Natural killer cell (primary cell): ENCODE measurements at regions not wholly inside any gene's neighbourhood (a gene's known extent, or its start where the extent isn't known, plus 50 kb on each side); places are given as distances from the start of the nearest gene placed in this dataset.

Experiments
- ATAC-seq, 3 donors: fragments of 150-1000 bp in 2 of 3; fragments of 200-7000 bp in 1 of 3; cut with Tn5 transposase; 1 replicate in 1 of 3; 2 replicates in 2 of 3; pipeline ENCODE4 v1.10.0; 2021; ENCODE audit warnings: mild to moderate bottlenecking in 2 of 3, moderate library complexity in 2 of 3
- DNase-seq, 2 donors: peaks; one replicate each; pipeline versions ENCODE4 v3.0.0 to v3.0.0-alpha.2; 2013 to 2021; ENCODE audit warnings: mixed read lengths in 1 of 2
- H3K27ac ChIP-seq: one replicate; pipeline ENCODE4 v1.5.1; 2013; ENCODE audit warnings: mild to moderate bottlenecking, low read length
- H3K27me3 ChIP-seq: one replicate; pipeline ENCODE4 v1.6.1; 2013; ENCODE audit warnings: low read length; ENCODE audit not compliant: control insufficient read depth, insufficient read depth
- H3K36me3 ChIP-seq: one replicate; pipeline ENCODE4 v1.6.1; 2013; ENCODE audit warnings: low read length; ENCODE audit not compliant: control insufficient read depth, insufficient read depth
- H3K4me1 ChIP-seq: one replicate; pipeline ENCODE4 v1.6.1; 2013; ENCODE audit warnings: low read length; ENCODE audit not compliant: control insufficient read depth, insufficient read depth
- H3K4me3 ChIP-seq: one replicate; pipeline ENCODE4 v1.5.1; 2013; ENCODE audit warnings: low read length
- H3K9me3 ChIP-seq: one replicate; pipeline ENCODE4 v1.6.1; 2013; ENCODE audit warnings: low read length; ENCODE audit not compliant: control insufficient read depth, insufficient read depth
- H3K27ac Mint-ChIP-seq, 2 donors: one replicate each; pipeline ENCODE4 v1.8.0; 2022; ENCODE audit warnings: mild to moderate bottlenecking in 2 of 2, mixed read lengths in 2 of 2, moderate library complexity in 1 of 2
- H3K27me3 Mint-ChIP-seq, 2 donors: one replicate each; pipeline ENCODE4 v1.8.0; 2022; ENCODE audit warnings: low read depth in 2 of 2, mixed read lengths in 2 of 2
- H3K36me3 Mint-ChIP-seq: one replicate; pipeline ENCODE4 v1.8.0; 2022; ENCODE audit warnings: mixed read lengths
- H3K4me1 Mint-ChIP-seq, 2 donors: one replicate each; pipeline ENCODE4 v1.8.0; 2022; ENCODE audit warnings: mixed read lengths in 2 of 2
- H3K4me3 Mint-ChIP-seq: one replicate; pipeline ENCODE4 v1.8.0; 2022; ENCODE audit warnings: mild to moderate bottlenecking, moderate library complexity, mixed read lengths
- H3K9me3 Mint-ChIP-seq, 2 donors: one replicate each; pipeline ENCODE4 v1.8.0; 2022; ENCODE audit warnings: mixed read lengths in 2 of 2
- CTCF ChIP-seq: fragments of 200-600 bp; IDR thresholded peaks from one replicate; pipeline ENCODE4 v1.8.0; 2022; ENCODE audit warnings: antibody characterized with exemption
- WGBS: methylation state at CpG from one replicate; pipeline ENCODE4 v1.1.7; 2013; ENCODE audit warnings: missing lambda C conversion rate; ENCODE audit not compliant: insufficient coverage; 5-methylcytosine and 5-hydroxymethylcytosine counted together
- intact Hi-C: fragments of 100-400 bp; cut with micrococcal nuclease; formaldehyde crosslinking; loops from one replicate; pipeline ENCODE4 v1.14.2; 2022

DNA sequence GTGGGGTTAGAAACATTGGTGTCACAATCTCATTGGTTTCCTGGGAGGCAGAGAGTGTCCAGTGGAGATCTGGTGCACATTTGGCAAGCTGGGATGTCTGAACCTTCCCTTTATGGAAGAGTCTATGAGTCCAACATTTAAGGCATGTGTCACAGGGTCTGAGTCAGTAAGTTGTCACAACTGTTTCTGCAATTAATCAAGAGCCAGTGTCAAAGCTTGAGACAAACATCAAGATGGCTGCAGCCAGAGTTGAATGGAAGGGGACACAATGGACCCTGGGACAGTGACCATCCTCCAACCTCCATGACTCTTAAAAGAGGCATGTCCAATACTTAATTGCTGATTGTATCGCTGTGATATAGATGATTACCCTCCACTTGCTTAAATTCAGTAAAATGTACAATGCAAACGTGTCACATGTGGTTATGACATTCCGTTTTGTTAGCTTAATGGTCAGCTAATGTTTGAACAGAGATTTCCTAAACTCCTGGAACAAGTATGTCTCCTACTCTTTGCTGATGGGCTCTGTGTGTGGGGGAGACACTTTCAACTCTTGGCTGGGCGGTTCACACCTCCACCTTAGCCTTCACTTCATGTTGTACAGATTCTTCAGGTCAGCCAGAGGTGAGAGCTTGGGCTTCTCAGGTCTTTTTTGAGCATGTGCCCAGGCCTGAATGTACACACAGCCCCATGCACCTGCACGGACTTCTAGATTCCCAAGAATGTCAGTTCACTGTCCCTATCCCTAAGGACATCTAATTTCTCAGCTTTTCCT lies 79.9 kb upstream of the PRR23E start:
- ATAC-seq (no peak), DNase-seq (no peak)
- Histone ChIP-seq H3K27me3 (no peaks in the 10 kb centered on the region), H3K27ac (no peak overlapping the region), H3K9me3 (peaks cover 7% of the 10 kb centered on the region), H3K4me1 (no peaks in the 10 kb centered on the region), H3K36me3 (no peaks in the 10 kb centered on the region), H3K4me3 (no peak overlapping the region)
- H3K27me3 Mint-ChIP-seq, result peaks cover 8 to 9% of the 10 kb centered on the region in 2 donors
- no peak for TF ChIP-seq CTCF
- H3K36me3 Mint-ChIP-seq, result peaks cover 7% of the 10 kb centered on the region
- intact Hi-C loops, result no loop called here
- no peak overlapping the region for H3K4me3 Mint-ChIP-seq
- peaks cover 6 to 7% of the 10 kb centered on the region in 2 donors for H3K9me3 Mint-ChIP-seq
- H3K4me1 Mint-ChIP-seq, result no peaks in the 10 kb centered on the region
- WGBS, result 74% methylated on average over 5 of the region's 5 CpGs
- H3K27ac Mint-ChIP-seq, result no peak overlapping the region

GRCh38 chr3:127113571-127113891 lies 79.4 kb upstream of the PRR23E start:
- no peaks in the 10 kb centered on the region for H3K4me1 Mint-ChIP-seq
- intact Hi-C loops, result no loop called here
- no peak overlapping the region for H3K4me3 ChIP-seq
- TF ChIP-seq CTCF, result no peak
- ATAC-seq (no peak), DNase-seq (no peak)
- peaks cover 6 to 7% of the 10 kb centered on the region in 2 donors for H3K9me3 Mint-ChIP-seq
- H3K27me3 ChIP-seq, result no peaks in the 10 kb centered on the region
- H3K4me1 ChIP-seq, result no peaks in the 10 kb centered on the region
- H3K27ac ChIP-seq, result no peak overlapping the region
- H3K9me3 ChIP-seq, result peaks cover 7% of the 10 kb centered on the region
- no peak overlapping the region for H3K4me3 Mint-ChIP-seq
- H3K27me3 Mint-ChIP-seq, result peaks cover 8 to 9% of the 10 kb centered on the region in 2 donors
- peaks cover 7% of the 10 kb centered on the region for H3K36me3 Mint-ChIP-seq
- no peaks in the 10 kb centered on the region for H3K36me3 ChIP-seq
- H3K27ac Mint-ChIP-seq, result no peak overlapping the region
- WGBS, result 64% methylated on average over 1 of the region's 1 CpG

DNA sequence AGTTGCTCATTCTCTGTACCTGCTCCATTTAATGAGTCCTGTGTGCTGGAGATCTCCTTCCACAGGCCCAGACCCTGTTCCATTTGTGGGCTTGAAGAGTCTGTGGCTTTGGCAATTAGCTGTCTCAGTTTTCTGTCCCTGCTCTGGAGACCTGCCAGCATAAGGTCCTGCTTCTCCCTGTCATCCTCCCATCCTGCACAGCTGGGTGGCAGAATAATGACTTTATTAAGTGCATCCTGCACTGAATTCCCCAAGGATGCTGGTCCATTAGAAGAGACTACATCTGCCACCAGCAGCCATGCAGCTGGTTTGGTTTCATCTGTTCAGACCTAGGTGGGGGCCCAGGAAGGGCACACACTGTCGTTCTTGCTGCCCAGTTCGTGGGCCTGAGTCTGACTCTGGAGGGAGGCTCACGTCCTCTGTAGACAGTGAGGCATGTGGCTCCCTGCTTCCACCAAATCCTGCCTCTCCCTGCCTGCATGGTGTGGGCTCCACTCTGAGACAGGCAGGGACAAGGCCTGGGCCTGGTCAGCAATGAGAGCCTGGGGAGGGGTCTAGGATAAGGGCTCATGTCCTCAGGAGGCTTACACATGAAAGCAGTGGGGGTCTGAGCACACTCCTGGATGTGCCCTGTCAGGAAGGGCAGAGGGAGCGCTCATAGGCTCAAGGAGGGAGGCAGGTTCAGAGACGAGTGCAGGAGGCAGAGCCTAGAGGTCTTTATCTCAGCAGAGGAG lies 78.4 kb upstream of the PRR23E start:
- Histone ChIP-seq H3K36me3 (no peaks in the 10 kb centered on the region), H3K4me3 (no peak overlapping the region), H3K9me3 (peaks cover 7% of the 10 kb centered on the region), H3K27ac (no peak overlapping the region), H3K27me3 (no peaks in the 10 kb centered on the region), H3K4me1 (no peaks in the 10 kb centered on the region)
- intact Hi-C loops, result no loop called here
- no peak for TF ChIP-seq CTCF
- 75% methylated on average over 5 of the region's 5 CpGs for WGBS
- Mint-ChIP-seq H3K4me1 (no peaks in the 10 kb centered on the region), H3K27ac (no peak overlapping the region), H3K9me3 (peaks cover 6 to 7% of the 10 kb centered on the region in 2 donors), H3K4me3 (no peak overlapping the region), H3K27me3 (peaks cover 8 to 9% of the 10 kb centered on the region in 2 donors), H3K36me3 (peaks cover 7% of the 10 kb centered on the region)
- ATAC-seq (no peak), DNase-seq (no peak)
